Adrenal gland (tissue), 5 donors: ENCODE measurements at regions not wholly inside any gene's neighbourhood (a gene's known extent, or its start where the extent isn't known, plus 50 kb on each side); places are given as distances from the start of the nearest gene placed in this dataset.
"Not testable (repeated sequence)": the region's sequence is repeated elsewhere in the genome, so short reads cannot be mapped to it uniquely, and the experiment has no call there.

Experiments used
- POLR2A ChIP-seq, 2 donors: fragments of 450-650 bp; IDR thresholded peaks; one replicate each; pipeline ENCODE4 v1.6.1; 2017; ENCODE audit warnings: antibody characterized with exemption in 2 of 2, mild to moderate bottlenecking in 2 of 2, moderate library complexity in 1 of 2
- TF ChIP-seq, protein P1 (sequence below), 6 experiments: fragments of 450-650 bp in 4 of 6; fragments of 200-600 bp in 2 of 6; sonication (generic) in 1 of 6; IDR thresholded peaks; 1 replicate in 5 of 6; 2 replicates in 1 of 6; pipeline versions ENCODE4 v1.5.1 to v1.8.0; 2016 to 2021; ENCODE audit warnings: antibody characterized with exemption in 6 of 6, mild to moderate bottlenecking in 2 of 6, moderate library complexity in 1 of 6
- donor health status: DM: no; HTN: no; CAD: no.

DNA sequence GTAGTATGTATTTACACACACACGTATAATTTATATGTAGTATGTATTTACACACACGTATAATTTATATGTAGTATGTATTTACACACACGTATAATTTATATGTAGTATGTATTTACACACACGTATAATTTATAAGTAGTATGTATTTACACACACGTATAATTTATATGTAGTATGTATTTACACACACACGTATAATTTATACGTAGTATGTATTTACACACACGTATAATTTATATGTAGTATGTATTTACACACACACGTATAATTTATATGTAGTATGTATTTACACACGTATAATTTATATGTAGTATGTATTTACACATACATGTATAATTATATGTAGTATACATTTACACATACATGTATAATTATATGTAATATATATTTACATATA is 398.5 kb upstream of the CRIM1 start:
- TF ChIP-seq, protein P1, sequence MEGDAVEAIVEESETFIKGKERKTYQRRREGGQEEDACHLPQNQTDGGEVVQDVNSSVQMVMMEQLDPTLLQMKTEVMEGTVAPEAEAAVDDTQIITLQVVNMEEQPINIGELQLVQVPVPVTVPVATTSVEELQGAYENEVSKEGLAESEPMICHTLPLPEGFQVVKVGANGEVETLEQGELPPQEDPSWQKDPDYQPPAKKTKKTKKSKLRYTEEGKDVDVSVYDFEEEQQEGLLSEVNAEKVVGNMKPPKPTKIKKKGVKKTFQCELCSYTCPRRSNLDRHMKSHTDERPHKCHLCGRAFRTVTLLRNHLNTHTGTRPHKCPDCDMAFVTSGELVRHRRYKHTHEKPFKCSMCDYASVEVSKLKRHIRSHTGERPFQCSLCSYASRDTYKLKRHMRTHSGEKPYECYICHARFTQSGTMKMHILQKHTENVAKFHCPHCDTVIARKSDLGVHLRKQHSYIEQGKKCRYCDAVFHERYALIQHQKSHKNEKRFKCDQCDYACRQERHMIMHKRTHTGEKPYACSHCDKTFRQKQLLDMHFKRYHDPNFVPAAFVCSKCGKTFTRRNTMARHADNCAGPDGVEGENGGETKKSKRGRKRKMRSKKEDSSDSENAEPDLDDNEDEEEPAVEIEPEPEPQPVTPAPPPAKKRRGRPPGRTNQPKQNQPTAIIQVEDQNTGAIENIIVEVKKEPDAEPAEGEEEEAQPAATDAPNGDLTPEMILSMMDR (IDR thresholded peaks at IDR 0.05), result not testable (repeated sequence)
- not testable (repeated sequence) for TF ChIP-seq POLR2A (IDR thresholded peaks at IDR 0.05)
